K562 (cell line): ENCODE measurements at regions not wholly inside any gene's neighbourhood (a gene's known extent, or its start where the extent isn't known, plus 50 kb on each side); places are given as distances from the start of the nearest gene placed in this dataset.

Experiments
- HDAC2 ChIP-seq: fragments of 450-650 bp; IDR thresholded peaks from 2 replicates; pipeline ENCODE4 v1.6.1; 2016; ENCODE audit warnings: mild to moderate bottlenecking
- HDGF ChIP-seq: fragments of 450-650 bp; IDR thresholded peaks from 2 replicates; pipeline ENCODE4 v1.6.1; 2016
- HINFP ChIP-seq: fragments of 450-650 bp; conservative IDR thresholded peaks from 2 replicates; pipeline ENCODE4 v1.6.1; 2016; ENCODE audit warnings: missing genetic modification characterization, low read depth, mild to moderate bottlenecking, control low read depth, missing compliant biosample characterization
- PHF8 ChIP-seq: fragments of 200-600 bp; sonication (generic); IDR thresholded peaks from 2 replicates; pipeline ENCODE4 v1.6.1; 2012; ENCODE audit warnings: mixed run types, mild to moderate bottlenecking, inconsistent platforms, low read length, moderate library complexity, borderline replicate concordance
- POLR2A ChIP-seq: fragments of 450-650 bp; conservative IDR thresholded peaks from 2 replicates; pipeline ENCODE4 v1.6.1; 2016
- POLR2AphosphoS5 ChIP-seq: IDR thresholded peaks from 2 replicates; pipeline ENCODE4 v1.6.1; 2011; ENCODE audit warnings: mild to moderate bottlenecking, low read depth, low read length, moderate library complexity; ENCODE audit not compliant: control insufficient read depth, insufficient read depth
- POLR3G ChIP-seq: IDR thresholded peaks from 2 replicates; pipeline ENCODE4 v1.6.1; 2011; ENCODE audit not compliant: insufficient read length, insufficient replicate concordance; ENCODE audit errors: extremely low read depth
- PREB ChIP-seq: sonication (generic); formaldehyde crosslinking; IDR thresholded peaks from 2 replicates; pipeline ENCODE4 v1.8.1; 2023; ENCODE audit warnings: mild to moderate bottlenecking, missing genetic modification reagents
- TAF1 ChIP-seq: IDR thresholded peaks from 2 replicates; pipeline ENCODE4 v1.6.1; 2011; ENCODE audit warnings: mild to moderate bottlenecking, low read length, moderate library complexity; ENCODE audit not compliant: insufficient read depth, control insufficient read depth, severe bottlenecking; ENCODE audit errors: extremely low read depth
- TBP ChIP-seq: optimal IDR thresholded peaks from 2 replicates; pipeline ENCODE3; 2011; ENCODE audit warnings: low read depth, low read length, improper control_type of control experiment
- TFAM ChIP-seq: fragments of 250-450 bp; sonication (Bioruptor Pico); conservative IDR thresholded peaks from 2 replicates; pipeline ENCODE4 v1.5.0; 2021; ENCODE audit warnings: mild to moderate bottlenecking, moderate library complexity
- ZNF282 ChIP-seq: sonication (generic); formaldehyde crosslinking; IDR thresholded peaks from 2 replicates; pipeline ENCODE4 v1.8.1; 2023; ENCODE audit warnings: missing genetic modification reagents
- TF ChIP-seq, protein P1 (sequence below), 2 experiments: fragments of 150-350 bp in 1 of 2; IDR thresholded peaks; 2 replicates each; pipeline ENCODE4 v1.6.1; 2012 to 2016; ENCODE audit warnings: low read depth in 2 of 2, low read length in 2 of 2, mild to moderate bottlenecking in 1 of 2, moderate library complexity in 1 of 2

- TF ChIP-seq TBP (no peak), HDAC2 (no peak), HDGF (no peak), TAF1 (no peak), PHF8 (no peak), ZNF282 (CRISPR knock-in tag) (no peak), POLR3G (no peak), PREB (CRISPR knock-in tag) (no peak), POLR2AphosphoS5 (no peak), HINFP (tag) (no peak), POLR2A (no peak), TFAM (no peak)
- TF ChIP-seq, protein P1, sequence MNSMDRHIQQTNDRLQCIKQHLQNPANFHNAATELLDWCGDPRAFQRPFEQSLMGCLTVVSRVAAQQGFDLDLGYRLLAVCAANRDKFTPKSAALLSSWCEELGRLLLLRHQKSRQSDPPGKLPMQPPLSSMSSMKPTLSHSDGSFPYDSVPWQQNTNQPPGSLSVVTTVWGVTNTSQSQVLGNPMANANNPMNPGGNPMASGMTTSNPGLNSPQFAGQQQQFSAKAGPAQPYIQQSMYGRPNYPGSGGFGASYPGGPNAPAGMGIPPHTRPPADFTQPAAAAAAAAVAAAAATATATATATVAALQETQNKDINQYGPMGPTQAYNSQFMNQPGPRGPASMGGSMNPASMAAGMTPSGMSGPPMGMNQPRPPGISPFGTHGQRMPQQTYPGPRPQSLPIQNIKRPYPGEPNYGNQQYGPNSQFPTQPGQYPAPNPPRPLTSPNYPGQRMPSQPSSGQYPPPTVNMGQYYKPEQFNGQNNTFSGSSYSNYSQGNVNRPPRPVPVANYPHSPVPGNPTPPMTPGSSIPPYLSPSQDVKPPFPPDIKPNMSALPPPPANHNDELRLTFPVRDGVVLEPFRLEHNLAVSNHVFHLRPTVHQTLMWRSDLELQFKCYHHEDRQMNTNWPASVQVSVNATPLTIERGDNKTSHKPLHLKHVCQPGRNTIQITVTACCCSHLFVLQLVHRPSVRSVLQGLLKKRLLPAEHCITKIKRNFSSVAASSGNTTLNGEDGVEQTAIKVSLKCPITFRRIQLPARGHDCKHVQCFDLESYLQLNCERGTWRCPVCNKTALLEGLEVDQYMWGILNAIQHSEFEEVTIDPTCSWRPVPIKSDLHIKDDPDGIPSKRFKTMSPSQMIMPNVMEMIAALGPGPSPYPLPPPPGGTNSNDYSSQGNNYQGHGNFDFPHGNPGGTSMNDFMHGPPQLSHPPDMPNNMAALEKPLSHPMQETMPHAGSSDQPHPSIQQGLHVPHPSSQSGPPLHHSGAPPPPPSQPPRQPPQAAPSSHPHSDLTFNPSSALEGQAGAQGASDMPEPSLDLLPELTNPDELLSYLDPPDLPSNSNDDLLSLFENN (IDR thresholded peaks at IDR 0.05; ENCODE audit: low read depth in 2 of 2, low read length in 2 of 2), result no peak
Observed at GRCh38 chr15:26178640-26179220, 315.6 kb upstream of the ATP10A start.
